ENCODE measurements at regions not wholly inside any gene's neighbourhood (a gene's known extent, or its start where the extent isn't known, plus 50 kb on each side); places are given as distances from the start of the nearest gene placed in this dataset.

DNA sequence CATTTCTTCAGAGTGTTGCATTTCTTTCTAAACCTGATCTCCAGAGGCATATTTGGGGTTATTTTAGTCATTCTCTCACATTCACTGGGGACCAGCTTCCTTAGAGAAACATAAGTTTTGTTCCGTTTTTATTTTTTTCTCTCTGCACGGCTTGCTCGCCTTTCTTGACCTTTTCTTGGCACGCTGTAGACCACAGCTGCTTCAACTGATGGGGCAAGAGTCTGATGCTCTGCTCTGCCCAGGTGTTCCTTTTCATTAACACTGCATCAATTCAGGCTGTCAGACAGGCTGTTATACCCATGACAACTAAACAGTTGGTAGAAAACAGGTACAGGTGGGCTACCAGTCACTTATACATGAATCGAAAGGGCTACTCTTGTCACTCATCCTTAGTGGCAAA is 682.2 kb upstream of the DIAPH2 start:
- TF ChIP-seq SUZ12 (IDR thresholded peaks at IDR 0.05), result no peak
- TF ChIP-seq FOXK2 (IDR thresholded peaks at IDR 0.05), result no peak
- no peak for TF ChIP-seq NFRKB (IDR thresholded peaks at IDR 0.05)
- no peak for TF ChIP-seq SP1 (IDR thresholded peaks at IDR 0.05)
- TF ChIP-seq TARDBP (IDR thresholded peaks at IDR 0.05), result no peak
- no peak for TF ChIP-seq ZNF384 (IDR thresholded peaks at IDR 0.05)
- no peak for TF ChIP-seq BHLHE40 (IDR thresholded peaks at IDR 0.05; ENCODE audit: borderline replicate concordance)
- TF ChIP-seq FOXM1 (IDR thresholded peaks at IDR 0.05; ENCODE audit: borderline replicate concordance), result no peak
- TF ChIP-seq L3MBTL2 (conservative IDR thresholded peaks at IDR 0.05), result no peak
- no peak for TF ChIP-seq ARNT (IDR thresholded peaks at IDR 0.05)
